T-helper 2 cell treated with Interferon-gamma antibody and Interleukin-4, amounts not matched to agents 5 μg/mL and 100 μg/mL, for 36 hours (primary cell): ENCODE measurements at regions not wholly inside any gene's neighbourhood (a gene's known extent, or its start where the extent isn't known, plus 50 kb on each side); places are given as distances from the start of the nearest gene placed in this dataset.
"Not testable (repeated sequence)": the region's sequence is repeated elsewhere in the genome, so short reads cannot be mapped to it uniquely, and the experiment has no call there.

Source experiments
- DNase-seq: peaks from one replicate; pipeline ENCODE4 v3.0.0; 2021; ENCODE audit warnings: low spot score
- H3K27ac Mint-ChIP-seq: one replicate; pipeline ENCODE4 v1.8.0; 2021; ENCODE audit warnings: mild to moderate bottlenecking, mixed read lengths
- H3K27me3 Mint-ChIP-seq: one replicate; pipeline ENCODE4 v1.8.0; 2021; ENCODE audit warnings: low read depth, mixed read lengths
- H3K36me3 Mint-ChIP-seq: one replicate; pipeline ENCODE4 v1.8.0; 2021; ENCODE audit warnings: low read depth, mixed read lengths
- H3K4me1 Mint-ChIP-seq: one replicate; pipeline ENCODE4 v1.8.0; 2021; ENCODE audit warnings: low read depth, mixed read lengths
- H3K4me3 Mint-ChIP-seq: one replicate; pipeline ENCODE4 v1.8.0; 2022; ENCODE audit warnings: mild to moderate bottlenecking, moderate library complexity, mixed read lengths
- H3K9me3 Mint-ChIP-seq: one replicate; pipeline ENCODE4 v1.8.0; 2021; ENCODE audit warnings: mixed read lengths

DNA sequence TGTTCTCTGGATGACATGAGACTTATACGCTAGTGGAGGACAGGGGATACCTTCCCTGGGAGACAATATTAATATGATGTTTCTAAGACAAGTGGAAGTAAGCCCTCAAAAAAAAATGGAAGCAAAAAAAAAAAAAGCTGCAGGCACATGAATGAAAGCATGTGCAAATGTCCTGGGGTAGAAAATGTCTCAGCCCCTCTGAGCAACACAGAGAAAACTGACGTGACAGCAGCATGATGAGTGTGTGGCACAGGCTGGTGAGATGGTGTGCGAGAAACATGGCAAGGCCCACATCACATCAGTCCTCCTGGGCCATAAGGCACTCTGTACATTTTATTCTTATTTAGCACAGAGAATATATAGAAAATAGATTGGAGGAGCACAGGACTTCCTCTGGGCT, 254.7 kb upstream of the PFKP start:
- H3K27me3 Mint-ChIP-seq: peaks cover 2% of the 10 kb centered on the region
- no peaks in the 10 kb centered on the region for H3K4me1 Mint-ChIP-seq
- H3K27ac Mint-ChIP-seq: no peak overlapping the region
- no peaks in the 10 kb centered on the region for H3K36me3 Mint-ChIP-seq
- no peak overlapping the region for H3K4me3 Mint-ChIP-seq
- no peak for DNase-seq
- no peaks in the 10 kb centered on the region for H3K9me3 Mint-ChIP-seq

GRCh38 chr10:2800178-2800577, 267.2 kb upstream of the PFKP start:
- H3K4me1 Mint-ChIP-seq: no peaks in the 10 kb centered on the region
- no peak overlapping the region for H3K27ac Mint-ChIP-seq
- peaks cover 5% of the 10 kb centered on the region for H3K9me3 Mint-ChIP-seq
- H3K27me3 Mint-ChIP-seq: peaks cover 9% of the 10 kb centered on the region
- H3K4me3 Mint-ChIP-seq: no peak overlapping the region
- DNase-seq: no peak
- no peaks in the 10 kb centered on the region for H3K36me3 Mint-ChIP-seq

DNA sequence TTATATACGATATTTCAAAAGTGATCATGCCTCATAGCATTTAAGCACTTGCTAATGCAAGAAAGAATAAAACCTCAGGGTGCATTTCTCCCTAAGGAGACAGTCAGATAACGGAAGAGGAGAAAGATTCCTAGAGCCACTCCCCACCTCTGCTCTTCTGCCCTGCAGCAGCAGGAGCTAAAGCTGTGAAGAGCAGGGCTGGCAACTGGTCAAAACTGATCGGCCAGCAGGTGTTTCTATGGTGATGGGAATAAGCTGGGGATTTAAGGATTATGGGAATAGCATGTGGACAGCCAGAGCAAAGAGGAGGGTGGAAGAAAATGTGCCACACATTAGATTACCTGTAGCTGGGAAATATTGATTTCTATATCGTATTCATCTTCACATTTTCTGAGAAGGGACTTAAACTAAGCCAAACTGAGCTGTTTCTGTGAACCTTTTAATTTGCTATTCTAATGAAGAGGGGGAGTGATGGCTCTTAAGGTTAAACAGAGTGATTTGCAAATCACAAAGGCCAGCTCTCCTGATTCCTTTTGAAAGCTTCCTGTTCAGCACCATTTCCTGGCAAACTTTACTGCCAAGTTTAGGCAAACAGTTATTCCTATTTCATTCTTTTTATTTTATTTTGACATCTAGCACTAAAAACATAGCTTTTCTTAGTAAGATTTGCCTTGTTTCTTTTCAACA, 268.9 kb upstream of the PFKP start:
- H3K36me3 Mint-ChIP-seq: no peaks in the 10 kb centered on the region
- DNase-seq: no peak
- H3K27me3 Mint-ChIP-seq: peaks cover 16% of the 10 kb centered on the region
- peaks cover 9% of the 10 kb centered on the region for H3K9me3 Mint-ChIP-seq
- H3K27ac Mint-ChIP-seq: no peak overlapping the region
- H3K4me3 Mint-ChIP-seq: no peak overlapping the region
- H3K4me1 Mint-ChIP-seq: no peaks in the 10 kb centered on the region

GRCh38 chr10:2791774-2792443, 275.4 kb upstream of the PFKP start:
- peak overlapping the region; percentile 32 for H3K27ac Mint-ChIP-seq
- no peaks in the 10 kb centered on the region for H3K36me3 Mint-ChIP-seq
- H3K4me3 Mint-ChIP-seq: peak overlapping the region; percentile 5
- DNase-seq: peak; percentile 54
- H3K27me3 Mint-ChIP-seq: peaks cover 14% of the 10 kb centered on the region
- H3K4me1 Mint-ChIP-seq: peaks cover 17% of the 10 kb centered on the region
- peaks cover 9% of the 10 kb centered on the region for H3K9me3 Mint-ChIP-seq

DNA sequence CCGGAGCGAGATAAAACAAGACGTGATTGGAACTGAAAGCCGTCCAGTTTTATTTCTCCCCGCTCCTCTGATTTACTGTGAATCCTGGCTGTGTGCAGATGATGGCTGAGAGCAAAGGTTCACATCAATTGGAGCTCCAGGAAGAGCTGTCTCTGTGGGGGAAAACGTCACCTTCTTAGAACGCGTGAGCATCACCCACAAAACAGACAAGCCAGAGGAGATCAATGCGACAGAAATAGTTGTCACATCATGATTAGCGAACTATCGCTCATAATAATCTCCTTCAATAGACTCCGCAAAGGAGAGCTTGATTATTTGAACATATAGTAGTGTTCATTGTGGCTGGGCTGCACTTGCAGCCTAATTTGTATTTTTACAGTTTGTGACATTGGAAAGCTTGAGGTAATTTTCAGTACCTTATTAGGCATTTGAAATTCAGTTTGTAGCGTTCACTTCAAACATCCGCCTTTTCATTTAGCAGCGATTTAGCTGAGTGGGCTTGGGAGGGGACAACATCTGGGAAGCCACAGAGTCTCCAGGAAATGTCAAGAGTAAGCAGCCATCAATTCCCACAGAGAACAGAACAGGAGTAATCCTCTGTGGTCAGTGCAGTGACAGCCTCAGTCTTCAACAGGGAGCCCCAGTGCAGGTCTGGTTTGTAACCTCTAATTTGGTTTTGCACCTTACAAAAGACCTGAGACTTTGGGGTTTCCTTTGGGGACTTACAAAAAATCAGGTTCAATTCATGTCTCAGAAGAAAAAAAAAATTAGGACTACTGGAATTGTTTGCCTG, 276.8 kb upstream of the PFKP start:
- Mint-ChIP-seq H3K36me3 (no peaks in the 10 kb centered on the region), H3K4me1 (peaks cover 17% of the 10 kb centered on the region), H3K4me3 (peak overlapping the region; percentile 13), H3K27me3 (peaks cover 13% of the 10 kb centered on the region), H3K9me3 (peaks cover 4% of the 10 kb centered on the region), H3K27ac (no peak overlapping the region)
- DNase-seq: no peak

GRCh38 chr10:2786251-2786650, 281.1 kb upstream of the PFKP start:
- DNase-seq: no peak
- no peaks in the 10 kb centered on the region for H3K36me3 Mint-ChIP-seq

DNA sequence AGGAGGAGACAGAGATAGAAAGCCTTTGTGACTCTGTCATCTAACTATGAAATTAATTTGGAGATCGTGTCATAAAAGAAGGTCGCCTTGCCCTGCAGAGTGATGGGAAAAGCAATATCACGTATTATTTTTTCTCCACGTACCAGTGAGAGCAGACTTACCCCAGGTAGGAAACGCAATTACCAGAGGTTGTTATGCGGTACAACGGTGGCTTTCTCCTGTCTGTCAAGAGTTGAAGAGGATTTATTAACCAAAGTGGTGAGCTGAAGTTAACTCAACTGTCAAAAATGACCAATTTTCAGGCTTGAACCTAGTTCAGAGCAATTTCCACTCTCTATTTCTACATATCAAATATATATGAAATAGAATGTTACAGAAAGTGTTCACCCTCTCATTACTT, 282.6 kb upstream of the PFKP start:
- Mint-ChIP-seq H3K27me3 (peaks cover 11% of the 10 kb centered on the region), H3K36me3 (no peaks in the 10 kb centered on the region), H3K9me3 (no peaks in the 10 kb centered on the region), H3K27ac (no peak overlapping the region), H3K4me1 (peaks cover 2% of the 10 kb centered on the region), H3K4me3 (no peak overlapping the region)
- DNase-seq: no peak

More at GRCh38 chr10:2786251-2786650, 281.1 kb upstream of the PFKP start:
- Mint-ChIP-seq H3K27ac (no peak overlapping the region), H3K9me3 (no peaks in the 10 kb centered on the region), H3K4me3 (no peak overlapping the region), H3K4me1 (peaks cover 7% of the 10 kb centered on the region), H3K27me3 (peaks cover 11% of the 10 kb centered on the region)

- Mint-ChIP-seq H3K36me3 (no peaks in the 10 kb centered on the region), H3K27ac (no peak overlapping the region), H3K4me3 (no peak overlapping the region), H3K9me3 (no peaks in the 10 kb centered on the region), H3K27me3 (peaks cover 11% of the 10 kb centered on the region), H3K4me1 (peaks cover 2% of the 10 kb centered on the region)
- DNase-seq: no peak
These were observed 284.4 kb upstream of the PFKP start for GRCh38 chr10:2782950-2783349.

DNA sequence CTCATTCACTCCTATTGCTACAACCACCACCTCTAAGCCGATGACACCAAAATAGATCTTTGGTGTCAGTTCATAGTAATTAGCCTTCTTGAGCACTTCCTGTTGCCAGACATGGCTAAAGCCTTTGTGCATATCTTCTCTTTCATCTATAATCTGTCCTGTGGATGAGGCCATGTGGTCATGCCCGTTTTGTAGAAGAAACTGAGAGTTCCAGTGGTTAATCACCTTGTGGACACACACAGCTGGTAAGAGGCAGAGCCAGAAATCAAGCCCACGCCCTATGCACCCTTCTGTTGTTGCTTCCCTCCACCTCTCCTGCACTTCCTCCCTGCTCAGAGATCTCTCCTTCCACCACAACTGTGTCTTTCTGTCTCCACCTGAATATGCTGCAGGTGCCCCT, 285.1 kb upstream of the PFKP start:
- DNase-seq: no peak
- peaks cover 2% of the 10 kb centered on the region for H3K4me1 Mint-ChIP-seq
- H3K4me3 Mint-ChIP-seq: no peak overlapping the region
- H3K27me3 Mint-ChIP-seq: peaks cover 9% of the 10 kb centered on the region
- H3K36me3 Mint-ChIP-seq: no peaks in the 10 kb centered on the region
- H3K9me3 Mint-ChIP-seq: no peaks in the 10 kb centered on the region
- H3K27ac Mint-ChIP-seq: no peak overlapping the region

DNA sequence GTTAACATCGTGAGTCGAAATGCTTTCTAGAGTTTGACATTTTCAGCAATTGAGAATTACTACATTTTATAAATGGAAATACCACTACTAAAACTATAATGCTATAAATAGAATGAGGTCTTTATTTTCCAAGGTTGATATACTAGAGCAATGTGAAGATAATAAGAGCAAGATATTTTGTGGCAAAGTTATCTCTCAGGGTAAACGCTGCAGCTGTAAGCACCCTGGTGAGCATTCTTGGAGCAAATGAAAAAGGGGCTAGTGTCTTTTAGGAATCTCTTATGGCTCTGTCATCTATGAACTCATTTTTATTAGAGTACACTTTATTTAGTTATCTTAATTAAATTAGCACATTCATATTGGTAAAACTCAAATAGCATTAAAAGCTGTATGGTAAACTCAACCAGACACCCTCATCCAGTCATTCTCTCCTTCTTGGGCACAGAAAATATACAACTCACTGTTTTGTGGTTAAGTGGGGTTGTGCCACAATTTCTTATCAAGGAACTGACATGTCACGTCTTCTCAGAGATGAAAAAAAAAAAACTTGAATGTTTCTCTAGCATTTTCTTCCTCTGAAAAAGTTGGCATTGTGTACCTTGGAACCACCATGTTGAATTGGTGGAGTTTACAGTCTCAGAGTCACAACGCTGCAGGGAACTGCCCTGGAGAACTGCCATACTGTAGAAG, 289.5 kb upstream of the PFKP start:
- Mint-ChIP-seq H3K4me1 (no peaks in the 10 kb centered on the region), H3K27ac (no peak overlapping the region), H3K36me3 (no peaks in the 10 kb centered on the region), H3K9me3 (no peaks in the 10 kb centered on the region), H3K27me3 (peaks cover 4% of the 10 kb centered on the region), H3K4me3 (no peak overlapping the region)
- no peak for DNase-seq

DNA sequence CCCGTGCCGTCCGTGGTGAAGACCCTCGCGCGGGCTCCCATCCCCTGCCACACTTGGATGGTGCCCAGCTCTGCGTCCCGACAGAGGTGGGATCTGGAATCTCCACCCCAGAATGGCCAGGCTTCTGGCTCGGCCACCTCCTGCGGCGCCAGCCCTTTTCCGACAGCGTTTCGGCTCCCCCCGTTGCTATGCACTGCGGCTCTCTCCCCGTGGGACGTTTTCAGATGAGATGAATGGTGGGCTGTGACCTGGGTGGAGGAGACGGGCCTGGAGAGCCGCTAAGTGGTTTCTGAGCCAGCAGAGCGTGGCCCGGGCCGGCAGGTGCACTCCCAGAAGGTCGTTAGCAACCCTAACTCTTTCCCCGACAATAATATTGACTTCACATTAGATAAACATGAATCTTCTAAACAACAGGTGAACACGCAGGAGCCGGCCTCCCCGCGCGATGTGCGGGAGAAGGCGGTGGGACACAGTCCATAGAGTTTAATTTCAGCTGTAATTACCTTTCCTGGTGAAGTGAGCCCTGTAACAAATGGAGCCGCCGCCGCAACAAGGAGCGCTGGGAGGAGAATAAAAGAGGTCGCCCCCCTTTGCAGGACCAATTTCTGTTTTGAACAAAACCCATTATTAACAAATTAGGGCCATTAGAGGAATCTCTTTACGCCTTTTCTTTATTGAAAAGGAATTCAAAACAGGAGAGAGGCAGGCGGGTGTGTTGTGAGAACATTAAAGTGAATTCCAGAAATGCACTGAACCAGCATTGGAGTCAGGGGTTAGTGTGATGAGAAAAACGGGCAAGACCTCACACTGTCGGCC, 294.3 kb upstream of the PFKP start:
- no peak for DNase-seq
- Mint-ChIP-seq H3K27ac (no peak overlapping the region), H3K36me3 (no peaks in the 10 kb centered on the region), H3K27me3 (peaks cover 2% of the 10 kb centered on the region), H3K9me3 (no peaks in the 10 kb centered on the region), H3K4me3 (no peak overlapping the region), H3K4me1 (no peaks in the 10 kb centered on the region)

- no peak for DNase-seq
- Mint-ChIP-seq H3K27me3 (peaks cover under 1% of the 10 kb centered on the region), H3K9me3 (no peaks in the 10 kb centered on the region)
These were observed 295.2 kb upstream of the PFKP start for GRCh38 chr10:2772135-2772534.

GRCh38 chr10:2767293-2767692, 300.1 kb upstream of the PFKP start:
- not testable (repeated sequence) for H3K27me3 Mint-ChIP-seq, H3K36me3 Mint-ChIP-seq, H3K27ac Mint-ChIP-seq, H3K4me3 Mint-ChIP-seq, H3K9me3 Mint-ChIP-seq, DNase-seq, H3K4me1 Mint-ChIP-seq

More at GRCh38 chr10:2772135-2772534, 295.2 kb upstream of the PFKP start:
- Mint-ChIP-seq H3K36me3 (no peaks in the 10 kb centered on the region), H3K4me3 (no peak overlapping the region), H3K4me1 (no peaks in the 10 kb centered on the region), H3K27ac (no peak overlapping the region)
